B cell (primary cell): ENCODE measurements at regions not wholly inside any gene's neighbourhood (a gene's known extent, or its start where the extent isn't known, plus 50 kb on each side); places are given as distances from the start of the nearest gene placed in this dataset.

Experiments
- ATAC-seq: fragments of 200-7000 bp; cut with Tn5 transposase; one replicate; pipeline ENCODE4 v1.10.0; 2021; ENCODE audit warnings: low read depth, mild to moderate bottlenecking, moderate number of reproducible peaks, moderate library complexity
- CTCF ChIA-PET: fragments of 350-600 bp; sonication (Branson Sonifier 250); formaldehyde crosslinking; loops from one replicate; lab custom pipeline; 2021; ENCODE audit warnings: antibody characterized with exemption, inconsistent platforms; lab: Charles Lee
- POLR2A ChIA-PET: fragments of 350-600 bp; sonication (Branson Sonifier 250); formaldehyde crosslinking; loops from one replicate; lab custom pipeline; 2021; ENCODE audit warnings: antibody characterized with exemption; lab: Charles Lee
- DNase-seq: peaks from one replicate; pipeline ENCODE4 v3.0.0; 2013
- H2AFZ ChIP-seq: 2 replicates; pipeline ENCODE4 v1.6.1; 2012; ENCODE audit warnings: mild to moderate bottlenecking, low read depth, low read length; ENCODE audit not compliant: insufficient read depth, poor library complexity, severe bottlenecking
- H3K27ac ChIP-seq, 2 donors: 1 replicate in 1 of 2; 2 replicates in 1 of 2; pipeline ENCODE4 v1.5.1; 2012 to 2013; ENCODE audit warnings: low read length in 2 of 2, mild to moderate bottlenecking in 2 of 2, moderate library complexity in 1 of 2
- H3K27me3 ChIP-seq, 4 experiments: fragments of 200-600 bp in 1 of 4; sonication (generic) in 1 of 4; replicated peaks in 1 of 4; 1 replicate in 2 of 4; 2 replicates in 2 of 4; pipeline versions ENCODE4 v1.6.1 to v1.7.0; 2013 to 2016; ENCODE audit warnings: low read length in 3 of 4, mild to moderate bottlenecking in 2 of 4, mixed read lengths in 1 of 4, moderate library complexity in 1 of 4; ENCODE audit not compliant: insufficient read depth in 4 of 4, control insufficient read depth in 3 of 4; ENCODE audit errors: control extremely low read depth in 1 of 4
- H3K36me3 ChIP-seq, 2 experiments: replicated peaks in 1 of 2; 1 replicate in 1 of 2; 2 replicates in 1 of 2; pipeline versions ENCODE4 v1.6.1 to v1.7.1; 2013; ENCODE audit warnings: low read length in 1 of 2; ENCODE audit not compliant: insufficient read depth in 2 of 2, control insufficient read depth in 1 of 2; ENCODE audit errors: control extremely low read depth in 1 of 2, extremely low read depth in 1 of 2
- H3K4me1 ChIP-seq, 2 donors: fragments of 200-600 bp in 1 of 2; sonication (generic) in 1 of 2; 1 replicate in 1 of 2; 2 replicates in 1 of 2; pipeline versions ENCODE4 v1.5.1 to v1.6.1; 2013 to 2017; ENCODE audit warnings: low read length in 2 of 2; ENCODE audit not compliant: control insufficient read depth in 2 of 2, insufficient read depth in 2 of 2
- H3K4me2 ChIP-seq: replicated peaks from 2 replicates; pipeline ENCODE3; 2012; ENCODE audit warnings: mild to moderate bottlenecking, low read depth, low read length; ENCODE audit not compliant: poor library complexity, severe bottlenecking
- H3K4me3 ChIP-seq, 5 experiments: fragments of 200-600 bp in 1 of 5; sonication (generic) in 1 of 5; 1 replicate in 3 of 5; 2 replicates in 2 of 5; pipeline versions ENCODE4 v1.5.1 to v1.7.0; 2011 to 2016; ENCODE audit warnings: low read length in 4 of 5, mild to moderate bottlenecking in 4 of 5, low read depth in 2 of 5, control low read depth in 1 of 5, moderate library complexity in 1 of 5; ENCODE audit not compliant: insufficient read depth in 1 of 5; ENCODE audit errors: control extremely low read depth in 1 of 5, extremely low read depth in 1 of 5
- H3K79me2 ChIP-seq: fragments of 200-600 bp; sonication (generic); one replicate; pipeline ENCODE4 v1.6.0; 2016; ENCODE audit warnings: low read length; ENCODE audit not compliant: control insufficient read depth, insufficient read depth
- H3K9ac ChIP-seq: fragments of 200-600 bp; sonication (generic); 2 replicates; pipeline ENCODE4 v1.6.1; 2017; ENCODE audit warnings: mild to moderate bottlenecking, low read length, moderate library complexity
- H3K9me3 ChIP-seq, 3 donors: one replicate each; pipeline versions ENCODE4 v1.6.1 to v1.7.1; 2013; ENCODE audit warnings: low read length in 2 of 3; ENCODE audit not compliant: control insufficient read depth in 2 of 3, insufficient read depth in 1 of 3; ENCODE audit errors: control extremely low read depth in 1 of 3
- H4K20me1 ChIP-seq: 2 replicates; pipeline ENCODE4 v1.6.0; 2012; ENCODE audit warnings: mild to moderate bottlenecking, low read length; ENCODE audit not compliant: insufficient read depth, control insufficient read depth, poor library complexity, severe bottlenecking
- H3K27ac Mint-ChIP-seq: one replicate; pipeline ENCODE4 v1.8.0; 2021; ENCODE audit warnings: mixed read lengths
- H3K27me3 Mint-ChIP-seq: one replicate; pipeline ENCODE4 v1.8.0; 2021; ENCODE audit warnings: mixed read lengths
- H3K4me1 Mint-ChIP-seq: one replicate; pipeline ENCODE4 v1.8.0; 2021; ENCODE audit warnings: mixed read lengths
- H3K4me3 Mint-ChIP-seq: one replicate; pipeline ENCODE4 v1.8.0; 2021; ENCODE audit warnings: mixed read lengths
- H3K9me3 Mint-ChIP-seq: one replicate; pipeline ENCODE4 v1.8.0; 2022; ENCODE audit warnings: mixed read lengths; ENCODE audit not compliant: insufficient read depth
- CTCF ChIP-seq: fragments of 200-600 bp; IDR thresholded peaks from one replicate; pipeline ENCODE4 v1.8.0; 2022; ENCODE audit warnings: antibody characterized with exemption, mild to moderate bottlenecking
- EZH2 ChIP-seq: IDR thresholded peaks from 2 replicates; pipeline ENCODE4 v1.6.1; 2012; ENCODE audit warnings: borderline replicate concordance, low read depth, mild to moderate bottlenecking, moderate library complexity, low read length; ENCODE audit not compliant: insufficient read depth, poor library complexity, severe bottlenecking
- WGBS: methylation state at CpG from one replicate; pipeline ENCODE4 v1.1.5; 2013; ENCODE audit warnings: missing lambda C conversion rate; ENCODE audit not compliant: insufficient coverage; 5-methylcytosine and 5-hydroxymethylcytosine counted together
- intact Hi-C: fragments of 100-400 bp; cut with micrococcal nuclease; formaldehyde crosslinking; loops from one replicate; pipeline ENCODE4 v1.10.0; 2022

- no peaks in the 10 kb centered on the region for H3K4me1 ChIP-seq
- ChIA-PET POLR2A (no interaction called here), CTCF (no interaction called here)
- no peaks in the 10 kb centered on the region for H3K36me3 ChIP-seq
- H3K9ac ChIP-seq, result no peak overlapping the region
- peaks cover 0 to 2% (median 0%) of the 10 kb centered on the region in 4 experiments for H3K27me3 ChIP-seq
- H3K9me3 Mint-ChIP-seq, result no peaks in the 10 kb centered on the region
- no peak overlapping the region for H2AFZ ChIP-seq
- H3K27ac ChIP-seq, result no peak overlapping the region
- DNase-seq (no peak), ATAC-seq (no peak)
- H3K4me1 Mint-ChIP-seq, result no peaks in the 10 kb centered on the region
- H3K79me2 ChIP-seq, result no peaks in the 10 kb centered on the region
- no peak overlapping the region for H3K4me3 Mint-ChIP-seq
- peaks cover 0 to 7% (median 0%) of the 10 kb centered on the region in 3 donors for H3K9me3 ChIP-seq
- intact Hi-C loops, result no loop called here
- H3K4me3 ChIP-seq, result no peak overlapping the region
- WGBS, result 92% methylated on average over 25 of the region's 25 CpGs
- H3K27ac Mint-ChIP-seq, result no peak overlapping the region
- TF ChIP-seq EZH2, result no peak
- no peak for TF ChIP-seq CTCF
- no peaks in the 10 kb centered on the region for H3K27me3 Mint-ChIP-seq
- no peaks in the 10 kb centered on the region for H4K20me1 ChIP-seq
- H3K4me2 ChIP-seq, result no peak overlapping the region
Observed at GRCh38 chr2:240214790-240215675, 74.6 kb upstream of the OTOS start.

DNA sequence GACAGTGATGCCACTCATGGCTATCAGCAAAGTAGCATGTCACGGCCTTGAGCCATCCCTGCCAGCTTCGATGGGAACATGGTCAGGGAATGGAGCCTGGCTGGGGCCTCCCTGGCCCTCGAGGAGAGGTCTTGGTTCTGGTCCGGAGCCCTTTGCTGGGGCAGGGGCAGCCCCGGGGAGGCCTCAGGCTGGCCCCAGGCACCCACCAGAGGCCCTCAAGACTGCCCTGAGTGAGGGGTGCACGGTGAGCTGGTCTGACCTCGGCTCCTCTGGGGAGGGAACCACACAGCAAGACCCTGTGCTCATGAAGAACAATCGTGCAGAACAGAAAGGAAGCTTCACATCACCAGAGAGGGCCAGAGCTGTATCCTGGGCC, 75.2 kb upstream of the OTOS start:
- ChIA-PET CTCF (no interaction called here), POLR2A (no interaction called here)
- Mint-ChIP-seq H3K9me3 (no peaks in the 10 kb centered on the region), H3K27me3 (no peaks in the 10 kb centered on the region), H3K27ac (no peak overlapping the region), H3K4me3 (no peak overlapping the region), H3K4me1 (no peaks in the 10 kb centered on the region)
- no peak overlapping the region for H2AFZ ChIP-seq
- ATAC-seq (no peak), DNase-seq (no peak)
- H3K79me2 ChIP-seq, result no peaks in the 10 kb centered on the region
- H3K9me3 ChIP-seq, result peaks cover 0 to 7% (median 0%) of the 10 kb centered on the region in 3 donors
- no peak overlapping the region for H3K9ac ChIP-seq
- WGBS, result 76% methylated on average over 8 of the region's 8 CpGs
- TF ChIP-seq EZH2 (no peak), CTCF (no peak)
- H3K4me1 ChIP-seq, result no peaks in the 10 kb centered on the region
- no peak overlapping the region for H3K4me3 ChIP-seq
- peaks cover 0 to 2% (median 0%) of the 10 kb centered on the region in 4 experiments for H3K27me3 ChIP-seq
- no peak overlapping the region for H3K27ac ChIP-seq
- H4K20me1 ChIP-seq, result no peaks in the 10 kb centered on the region
- no peaks in the 10 kb centered on the region for H3K36me3 ChIP-seq
- intact Hi-C loops, result no loop called here
- no peak overlapping the region for H3K4me2 ChIP-seq
